Glutamatergic neuron (in vitro differentiated cells): ENCODE measurements at regions not wholly inside any gene's neighbourhood (a gene's known extent, or its start where the extent isn't known, plus 50 kb on each side); places are given as distances from the start of the nearest gene placed in this dataset.

Experiments used
- DNase-seq: peaks from one replicate; pipeline ENCODE4 v3.0.0; 2022
- H3K27ac Mint-ChIP-seq: one replicate; pipeline ENCODE4 v1.8.0; 2020; ENCODE audit warnings: mild to moderate bottlenecking, mixed read lengths, inconsistent platforms; ENCODE audit not compliant: unreplicated experiment
- H3K27me3 Mint-ChIP-seq: one replicate; pipeline ENCODE4 v1.8.0; 2020; ENCODE audit warnings: mild to moderate bottlenecking, moderate library complexity, mixed read lengths, inconsistent platforms; ENCODE audit not compliant: unreplicated experiment
- H3K36me3 Mint-ChIP-seq: one replicate; pipeline ENCODE4 v1.8.0; 2020; ENCODE audit warnings: mild to moderate bottlenecking, mixed read lengths, inconsistent platforms; ENCODE audit not compliant: unreplicated experiment
- H3K4me1 Mint-ChIP-seq: one replicate; pipeline ENCODE4 v1.8.0; 2020; ENCODE audit warnings: mild to moderate bottlenecking, low read depth, mixed read lengths, inconsistent platforms; ENCODE audit not compliant: unreplicated experiment
- H3K4me3 Mint-ChIP-seq: one replicate; pipeline ENCODE4 v1.8.0; 2020; ENCODE audit warnings: mild to moderate bottlenecking, mixed read lengths, inconsistent platforms; ENCODE audit not compliant: unreplicated experiment
- H3K9me3 Mint-ChIP-seq: one replicate; pipeline ENCODE4 v1.8.0; 2020; ENCODE audit warnings: mild to moderate bottlenecking, moderate library complexity, mixed read lengths, inconsistent platforms; ENCODE audit not compliant: unreplicated experiment
- TF ChIP-seq, protein P1 (sequence below): fragments of 200-600 bp; sonication (generic); IDR thresholded peaks from one replicate; pipeline ENCODE4 v1.5.0; 2021; ENCODE audit not compliant: partially characterized antibody, unreplicated experiment

DNA sequence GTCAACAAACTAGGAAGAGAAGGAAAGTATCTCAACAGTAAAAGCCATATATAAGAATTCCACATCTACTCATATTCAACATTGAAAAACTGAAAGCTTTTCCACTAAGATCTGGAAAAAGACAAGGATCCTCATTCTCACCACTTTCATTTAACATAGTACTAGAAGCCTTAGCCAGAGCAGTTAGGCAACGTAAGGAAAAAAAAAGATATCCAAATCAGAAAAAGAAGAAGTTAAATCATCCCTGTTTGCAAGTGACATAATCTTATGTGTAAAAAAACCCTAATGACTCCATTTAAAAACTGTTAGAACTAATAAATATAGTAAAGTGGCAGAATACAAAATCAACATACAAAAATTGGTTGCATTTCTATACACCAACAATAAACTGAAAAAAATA, 426.2 kb downstream of the BCAT1 start:
- Mint-ChIP-seq H3K9me3 (peaks cover 3% of the 10 kb centered on the region), H3K36me3 (peaks cover 31% of the 10 kb centered on the region), H3K4me1 (no peaks in the 10 kb centered on the region)

DNA sequence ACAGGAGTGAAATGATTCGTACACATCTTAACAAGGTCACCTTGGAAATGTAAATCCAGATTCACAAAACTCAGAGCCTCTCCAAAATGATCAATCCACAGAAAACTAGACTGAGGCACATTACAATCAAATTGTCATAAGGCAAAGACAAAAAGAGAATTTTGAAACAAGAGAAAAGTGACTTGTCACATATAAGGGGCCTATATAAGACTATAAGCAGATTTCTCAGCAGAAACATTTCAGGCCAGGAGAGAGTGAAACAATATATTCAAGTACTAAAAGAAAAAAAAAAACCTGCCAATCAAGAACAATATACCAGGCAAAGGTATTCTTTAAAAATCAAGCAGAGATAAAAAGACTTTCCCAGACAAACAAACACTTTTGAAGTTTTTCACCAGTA, 429.1 kb downstream of the BCAT1 start:
- Mint-ChIP-seq H3K4me1 (no peaks in the 10 kb centered on the region), H3K36me3 (peaks cover 31% of the 10 kb centered on the region), H3K4me3 (no peak overlapping the region), H3K27me3 (no peaks in the 10 kb centered on the region), H3K9me3 (peaks cover 3% of the 10 kb centered on the region), H3K27ac (no peak overlapping the region)
- DNase-seq: no peak
- TF ChIP-seq, protein P1, sequence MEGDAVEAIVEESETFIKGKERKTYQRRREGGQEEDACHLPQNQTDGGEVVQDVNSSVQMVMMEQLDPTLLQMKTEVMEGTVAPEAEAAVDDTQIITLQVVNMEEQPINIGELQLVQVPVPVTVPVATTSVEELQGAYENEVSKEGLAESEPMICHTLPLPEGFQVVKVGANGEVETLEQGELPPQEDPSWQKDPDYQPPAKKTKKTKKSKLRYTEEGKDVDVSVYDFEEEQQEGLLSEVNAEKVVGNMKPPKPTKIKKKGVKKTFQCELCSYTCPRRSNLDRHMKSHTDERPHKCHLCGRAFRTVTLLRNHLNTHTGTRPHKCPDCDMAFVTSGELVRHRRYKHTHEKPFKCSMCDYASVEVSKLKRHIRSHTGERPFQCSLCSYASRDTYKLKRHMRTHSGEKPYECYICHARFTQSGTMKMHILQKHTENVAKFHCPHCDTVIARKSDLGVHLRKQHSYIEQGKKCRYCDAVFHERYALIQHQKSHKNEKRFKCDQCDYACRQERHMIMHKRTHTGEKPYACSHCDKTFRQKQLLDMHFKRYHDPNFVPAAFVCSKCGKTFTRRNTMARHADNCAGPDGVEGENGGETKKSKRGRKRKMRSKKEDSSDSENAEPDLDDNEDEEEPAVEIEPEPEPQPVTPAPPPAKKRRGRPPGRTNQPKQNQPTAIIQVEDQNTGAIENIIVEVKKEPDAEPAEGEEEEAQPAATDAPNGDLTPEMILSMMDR: no peak

More for the DNA sequence above, 426.2 kb downstream of the BCAT1 start:
- Mint-ChIP-seq H3K4me3 (no peak overlapping the region), H3K27me3 (no peaks in the 10 kb centered on the region), H3K27ac (no peak overlapping the region)
- DNase-seq: no peak
- TF ChIP-seq, protein P1: no peak

DNA sequence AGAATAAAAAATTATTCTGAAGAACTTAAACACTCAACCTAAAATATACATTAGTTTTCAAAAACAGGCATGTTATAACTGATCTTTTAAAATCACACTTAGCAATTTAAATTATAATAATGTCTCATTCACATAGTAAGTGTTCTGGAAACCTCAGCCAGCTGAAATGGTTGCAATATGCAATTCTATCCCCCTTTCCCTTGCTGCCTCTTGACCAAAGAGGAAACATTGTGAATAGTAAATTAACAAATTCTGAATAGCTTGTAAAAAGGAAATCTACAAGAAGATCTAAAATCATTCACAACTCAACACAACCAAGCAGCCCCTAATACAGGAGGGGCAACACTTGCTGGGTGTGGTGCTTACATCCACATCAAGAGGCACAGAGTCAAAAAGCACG, 431.9 kb downstream of the BCAT1 start:
- H3K27ac Mint-ChIP-seq: no peak overlapping the region

DNA sequence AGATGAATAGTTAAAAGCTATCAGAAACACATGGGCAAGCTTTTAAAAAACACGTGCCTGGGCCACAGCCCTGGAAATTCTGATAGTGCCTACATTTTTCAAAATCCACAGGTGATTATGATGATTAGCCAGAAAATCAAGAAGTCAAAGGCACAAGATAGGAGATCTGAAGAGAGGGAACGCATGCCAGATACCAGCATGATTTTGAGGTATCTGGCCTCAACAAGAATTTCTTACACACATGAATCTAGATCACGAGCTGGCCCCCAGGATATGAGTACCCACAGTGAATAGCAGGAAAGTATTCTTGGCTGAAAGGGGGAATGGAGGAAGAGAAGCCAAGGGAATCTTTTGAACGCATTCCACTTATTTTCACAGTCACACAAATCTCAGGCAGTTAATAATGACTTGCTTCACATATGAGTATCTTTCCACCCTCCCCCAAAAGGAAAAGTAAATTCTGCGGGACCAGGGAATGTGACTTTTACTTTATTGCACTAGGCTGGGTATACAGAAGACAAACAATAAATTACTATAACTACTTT, 438.2 kb downstream of the BCAT1 start:
- Mint-ChIP-seq H3K27ac (no peak overlapping the region), H3K9me3 (no peaks in the 10 kb centered on the region), H3K36me3 (no peaks in the 10 kb centered on the region), H3K4me1 (no peaks in the 10 kb centered on the region), H3K4me3 (no peak overlapping the region), H3K27me3 (peaks cover 2% of the 10 kb centered on the region)
- TF ChIP-seq, protein P1: no peak
- DNase-seq: no peak

More for the DNA sequence above, 431.9 kb downstream of the BCAT1 start:
- DNase-seq: no peak
- TF ChIP-seq, protein P1: no peak
- peaks cover 2% of the 10 kb centered on the region for H3K27me3 Mint-ChIP-seq
- no peaks in the 10 kb centered on the region for H3K4me1 Mint-ChIP-seq
- H3K4me3 Mint-ChIP-seq: no peak overlapping the region
- peaks cover 16% of the 10 kb centered on the region for H3K36me3 Mint-ChIP-seq
- H3K9me3 Mint-ChIP-seq: peaks cover 3% of the 10 kb centered on the region

DNA sequence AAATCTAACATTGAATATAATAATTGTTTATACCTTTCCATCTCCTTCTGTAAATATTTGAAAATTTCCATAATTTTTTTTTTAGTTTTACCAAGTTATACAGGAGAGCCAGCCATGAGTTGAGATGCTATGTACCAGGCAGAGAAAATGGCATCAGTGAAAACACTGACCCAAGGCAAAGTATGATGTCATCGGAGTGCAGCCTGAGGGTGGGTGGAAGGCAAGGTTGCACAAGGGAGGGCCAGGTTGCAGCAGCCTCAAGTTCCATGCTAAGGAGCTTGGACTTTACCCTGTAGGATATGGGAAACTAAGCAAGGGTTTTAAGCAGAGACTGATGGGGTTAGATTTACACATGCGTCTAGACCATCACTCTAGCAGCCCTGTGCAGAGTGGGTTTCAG, 441.1 kb downstream of the BCAT1 start:
- Mint-ChIP-seq H3K9me3 (peaks cover 2% of the 10 kb centered on the region), H3K27me3 (peaks cover 2% of the 10 kb centered on the region), H3K27ac (peak overlapping the region; percentile 24), H3K4me3 (no peak overlapping the region), H3K36me3 (no peaks in the 10 kb centered on the region), H3K4me1 (peaks cover 1% of the 10 kb centered on the region)
- DNase-seq: no peak
- TF ChIP-seq, protein P1: no peak
